HUES48 (cell line): ENCODE measurements at regions not wholly inside any gene's neighbourhood (a gene's known extent, or its start where the extent isn't known, plus 50 kb on each side); places are given as distances from the start of the nearest gene placed in this dataset.

Experiments
- H3K27ac ChIP-seq: one replicate; pipeline ENCODE4 v1.7.0; 2013; ENCODE audit warnings: low read depth, low read length, inconsistent platforms
- H3K27me3 ChIP-seq: 2 replicates; pipeline ENCODE4 v1.6.1; 2013; ENCODE audit warnings: mild to moderate bottlenecking, low read length; ENCODE audit not compliant: control insufficient read depth, insufficient read depth
- H3K36me3 ChIP-seq: 2 replicates; pipeline ENCODE4 v1.6.1; 2013; ENCODE audit warnings: low read length; ENCODE audit not compliant: control insufficient read depth, insufficient read depth
- H3K4me1 ChIP-seq: 2 replicates; pipeline ENCODE4 v1.6.1; 2013; ENCODE audit warnings: mild to moderate bottlenecking, low read length; ENCODE audit not compliant: control insufficient read depth, insufficient read depth
- H3K4me3 ChIP-seq: 2 replicates; pipeline ENCODE4 v1.5.1; 2013; ENCODE audit warnings: mild to moderate bottlenecking, low read depth, low read length
- H3K9ac ChIP-seq: 2 replicates; pipeline ENCODE4 v1.6.1; 2013; ENCODE audit warnings: mild to moderate bottlenecking, low read depth, low read length, moderate library complexity
- H3K9me3 ChIP-seq: 2 replicates; pipeline ENCODE4 v1.6.1; 2013; ENCODE audit warnings: low read length; ENCODE audit not compliant: control insufficient read depth, insufficient read depth

DNA sequence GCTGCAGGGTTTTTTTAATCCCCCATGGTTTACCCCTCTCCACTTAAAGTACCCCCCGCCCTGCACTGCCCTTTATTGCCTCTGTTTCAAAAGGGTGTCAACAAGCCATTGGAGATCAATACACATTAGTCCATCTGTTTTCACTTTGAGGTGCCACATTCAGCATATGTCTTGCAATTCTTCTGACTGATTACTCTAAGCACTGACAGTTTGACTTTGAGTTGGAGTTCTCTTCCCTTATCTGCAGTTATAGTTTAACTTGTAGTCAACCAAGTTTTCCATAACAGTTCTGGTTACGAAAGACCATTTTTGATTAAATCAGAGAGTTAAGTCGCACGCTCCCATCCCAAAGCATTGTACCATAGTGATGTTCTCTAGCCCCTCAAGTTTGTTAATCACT is 260.8 kb upstream of the TBX3 start:
- no peak overlapping the region for H3K27ac ChIP-seq

DNA sequence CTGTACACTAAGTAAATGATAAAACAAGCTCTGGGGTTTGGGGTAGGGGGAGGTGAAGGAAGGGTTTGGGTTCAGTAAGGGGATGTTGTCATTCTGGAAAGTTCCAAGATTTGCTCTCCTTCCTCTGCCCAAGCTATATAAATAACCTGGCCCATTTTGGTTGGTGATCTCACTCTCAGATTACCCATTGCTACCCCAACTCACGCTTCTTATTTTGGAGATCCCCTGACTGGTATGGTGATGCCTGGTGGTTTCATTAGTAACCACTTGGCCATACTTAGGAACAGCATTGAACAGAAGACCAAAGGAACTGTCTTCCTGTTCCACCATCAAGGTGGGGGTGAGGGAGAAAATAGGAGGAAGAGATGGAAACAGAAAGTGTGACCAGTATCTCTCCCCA is 259.6 kb upstream of the TBX3 start:
- Histone ChIP-seq H3K27ac (no peak overlapping the region), H3K27me3 (no peaks in the 10 kb centered on the region), H3K4me3 (no peak overlapping the region), H3K36me3 (no peaks in the 10 kb centered on the region), H3K9ac (no peak overlapping the region), H3K4me1 (no peaks in the 10 kb centered on the region), H3K9me3 (no peaks in the 10 kb centered on the region)

More for the DNA sequence above, 260.8 kb upstream of the TBX3 start:
- Histone ChIP-seq H3K4me3 (no peak overlapping the region), H3K9me3 (no peaks in the 10 kb centered on the region), H3K36me3 (no peaks in the 10 kb centered on the region), H3K9ac (no peak overlapping the region), H3K27me3 (no peaks in the 10 kb centered on the region), H3K4me1 (no peaks in the 10 kb centered on the region)

DNA sequence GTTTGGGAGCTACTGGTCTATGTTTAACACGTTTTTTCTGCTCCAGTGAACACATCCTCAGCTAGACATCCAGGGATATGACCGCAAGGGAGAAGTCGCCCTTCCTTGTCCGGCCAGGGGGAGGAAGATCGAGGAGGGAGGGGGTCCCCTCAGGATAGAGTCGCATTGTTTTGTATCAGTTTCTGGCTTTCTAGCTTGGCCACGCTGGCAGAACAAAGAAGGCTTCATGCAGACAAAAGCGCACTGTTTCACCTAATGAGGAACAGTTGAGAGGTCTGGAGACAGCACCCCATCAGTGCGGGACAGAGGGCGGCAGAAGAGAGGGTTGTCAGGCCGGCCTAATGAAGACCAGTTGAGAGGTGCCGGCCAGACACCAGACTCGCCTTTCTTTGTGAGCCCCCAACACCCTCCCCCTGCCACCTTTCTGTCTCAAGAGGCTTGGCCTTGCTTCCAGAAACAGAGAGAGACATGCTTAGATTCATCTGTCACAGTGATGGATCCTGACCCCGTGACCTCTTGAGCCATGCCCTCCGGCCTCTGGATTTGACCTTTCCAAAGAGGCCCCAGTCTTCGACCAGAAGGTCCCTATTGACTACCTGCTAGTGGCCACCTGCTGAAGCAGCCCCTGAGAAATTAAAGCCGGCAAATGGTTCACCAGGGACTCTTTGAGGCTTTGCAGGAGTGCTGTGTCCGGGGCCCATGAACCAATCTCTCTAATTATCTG is 254.7 kb upstream of the TBX3 start:
- no peak overlapping the region for H3K27ac ChIP-seq
- no peaks in the 10 kb centered on the region for H3K9me3 ChIP-seq
- H3K36me3 ChIP-seq = no peaks in the 10 kb centered on the region
- no peak overlapping the region for H3K4me3 ChIP-seq
- H3K4me1 ChIP-seq = no peaks in the 10 kb centered on the region
- no peak overlapping the region for H3K9ac ChIP-seq
- no peaks in the 10 kb centered on the region for H3K27me3 ChIP-seq

DNA sequence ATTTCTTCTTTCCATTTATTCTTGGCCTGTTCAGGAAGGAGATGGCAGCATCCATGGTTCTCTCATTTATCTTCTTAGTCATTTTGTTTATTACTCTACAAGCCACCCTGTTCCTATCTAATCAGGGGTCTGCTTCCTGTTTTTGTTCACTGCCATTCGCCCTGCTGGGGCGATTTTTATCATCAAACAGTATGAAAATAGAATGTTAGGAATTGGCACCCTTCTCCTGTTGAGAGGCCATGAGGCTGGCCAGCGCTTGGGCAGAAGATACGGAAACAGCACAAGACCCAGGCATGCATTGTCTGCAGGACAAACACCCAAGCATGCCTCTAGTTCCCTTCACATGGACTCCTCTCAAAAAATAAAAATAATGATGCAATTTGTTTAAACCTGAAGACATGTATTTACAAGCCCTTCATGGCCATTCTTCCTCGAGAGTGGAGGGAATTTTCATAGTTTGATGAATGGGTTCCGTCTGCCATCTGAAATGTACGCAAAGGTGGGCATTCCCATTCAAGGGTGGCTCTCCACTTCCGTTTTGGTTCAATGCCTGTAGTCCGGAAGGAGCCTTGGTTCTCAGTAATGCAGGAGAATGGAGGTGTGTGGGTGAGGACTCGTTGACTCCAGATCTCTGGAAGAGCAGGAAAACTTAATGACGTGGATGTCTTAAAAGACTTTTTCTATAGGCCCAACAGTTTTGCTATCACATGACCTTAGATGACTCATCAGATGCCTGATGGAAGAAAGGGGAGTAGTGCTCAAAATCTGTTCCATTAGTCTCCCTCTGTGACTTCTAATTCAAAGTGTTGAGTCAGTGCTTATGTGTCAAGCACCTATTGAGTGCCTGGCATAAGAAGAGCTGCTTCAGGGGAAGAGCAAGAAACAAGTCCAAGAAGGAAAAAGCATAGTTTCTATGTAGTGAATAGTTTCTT is 252.4 kb upstream of the TBX3 start:
- H3K9ac ChIP-seq = no peak overlapping the region
- H3K36me3 ChIP-seq = no peaks in the 10 kb centered on the region
- H3K27ac ChIP-seq = no peak overlapping the region

DNA sequence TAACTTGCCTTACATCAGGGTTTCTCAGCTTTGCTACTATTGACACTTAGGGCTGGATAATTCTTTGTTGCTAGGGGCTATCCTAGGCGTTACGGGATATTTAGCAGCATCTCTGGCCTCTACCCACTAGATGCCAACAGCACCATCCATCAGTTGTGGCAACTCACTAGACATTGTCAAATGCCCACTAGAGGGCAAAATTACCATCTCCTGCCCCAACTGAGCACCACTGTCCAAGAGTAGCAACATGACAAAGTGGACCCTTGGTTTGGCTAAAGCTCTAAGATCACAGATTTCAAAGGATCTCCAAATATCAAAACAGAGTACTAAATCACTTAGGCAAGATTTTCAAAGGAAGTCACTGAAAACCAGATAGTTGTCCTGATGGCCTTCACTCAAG is 251.7 kb upstream of the TBX3 start:
- Histone ChIP-seq H3K9ac (no peak overlapping the region), H3K9me3 (no peaks in the 10 kb centered on the region), H3K4me1 (no peaks in the 10 kb centered on the region), H3K27ac (no peak overlapping the region), H3K27me3 (no peaks in the 10 kb centered on the region), H3K36me3 (no peaks in the 10 kb centered on the region), H3K4me3 (no peak overlapping the region)

More for the DNA sequence above, 252.4 kb upstream of the TBX3 start:
- Histone ChIP-seq H3K4me1 (no peaks in the 10 kb centered on the region), H3K4me3 (no peak overlapping the region), H3K9me3 (no peaks in the 10 kb centered on the region), H3K27me3 (no peaks in the 10 kb centered on the region)

- H3K4me1 ChIP-seq = no peaks in the 10 kb centered on the region
- no peak overlapping the region for H3K27ac ChIP-seq
- no peaks in the 10 kb centered on the region for H3K9me3 ChIP-seq
- no peak overlapping the region for H3K9ac ChIP-seq
- H3K4me3 ChIP-seq = no peak overlapping the region
- no peaks in the 10 kb centered on the region for H3K27me3 ChIP-seq
- H3K36me3 ChIP-seq = no peaks in the 10 kb centered on the region
These were observed 249.6 kb upstream of the TBX3 start for GRCh38 chr12:114933428-114934160.

- H3K4me3 ChIP-seq = no peak overlapping the region
- no peaks in the 10 kb centered on the region for H3K9me3 ChIP-seq
- H3K27ac ChIP-seq = no peak overlapping the region
- H3K27me3 ChIP-seq = no peaks in the 10 kb centered on the region
- H3K4me1 ChIP-seq = no peaks in the 10 kb centered on the region
- no peaks in the 10 kb centered on the region for H3K36me3 ChIP-seq
- no peak overlapping the region for H3K9ac ChIP-seq
These were observed 248.8 kb upstream of the TBX3 start for GRCh38 chr12:114932806-114933205.

DNA sequence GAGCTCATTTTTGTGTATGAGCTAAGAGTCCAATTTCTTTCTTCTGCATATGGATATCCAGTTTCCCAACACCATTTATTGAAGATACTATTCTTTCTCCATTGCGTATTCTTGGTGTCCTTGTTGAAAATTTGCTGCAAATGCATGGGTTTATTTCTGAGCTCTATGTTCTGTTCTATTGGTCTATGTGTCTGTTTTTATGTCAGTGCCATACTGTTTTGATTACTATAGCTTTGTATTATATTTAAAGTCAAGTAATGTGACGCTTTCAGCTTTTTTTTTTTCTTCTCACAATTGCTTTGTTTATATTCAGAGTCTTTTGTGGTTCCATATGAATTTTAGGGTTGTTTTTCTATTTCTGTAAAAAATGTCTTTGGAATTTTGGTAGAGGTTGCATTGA is 247.1 kb upstream of the TBX3 start:
- H3K9me3 ChIP-seq = no peaks in the 10 kb centered on the region

DNA sequence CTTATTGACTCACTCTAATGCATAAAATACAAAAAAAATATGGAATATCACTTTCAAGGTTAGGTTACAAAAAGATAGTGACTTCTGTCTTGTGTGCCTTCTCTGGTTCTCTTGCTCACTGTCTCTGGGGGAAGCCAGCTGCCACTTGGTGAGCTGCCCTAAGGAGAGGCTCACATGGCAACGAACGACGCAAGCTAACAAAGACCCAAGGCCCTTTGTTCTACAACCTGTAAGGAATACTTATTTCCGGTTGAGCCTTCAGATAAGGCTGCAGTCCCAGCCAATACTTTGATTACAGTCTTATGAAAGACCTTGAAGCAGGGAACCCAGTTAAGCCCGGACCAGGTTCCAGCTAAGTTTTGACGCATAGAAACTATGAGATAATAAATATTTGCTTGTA is 242.4 kb upstream of the TBX3 start:
- Histone ChIP-seq H3K27me3 (no peaks in the 10 kb centered on the region), H3K27ac (no peak overlapping the region), H3K4me1 (no peaks in the 10 kb centered on the region), H3K36me3 (no peaks in the 10 kb centered on the region), H3K9me3 (no peaks in the 10 kb centered on the region), H3K4me3 (no peak overlapping the region), H3K9ac (no peak overlapping the region)

More for the DNA sequence above, 247.1 kb upstream of the TBX3 start:
- Histone ChIP-seq H3K36me3 (no peaks in the 10 kb centered on the region), H3K4me3 (no peak overlapping the region), H3K27me3 (no peaks in the 10 kb centered on the region), H3K9ac (no peak overlapping the region), H3K27ac (no peak overlapping the region), H3K4me1 (no peaks in the 10 kb centered on the region)

DNA sequence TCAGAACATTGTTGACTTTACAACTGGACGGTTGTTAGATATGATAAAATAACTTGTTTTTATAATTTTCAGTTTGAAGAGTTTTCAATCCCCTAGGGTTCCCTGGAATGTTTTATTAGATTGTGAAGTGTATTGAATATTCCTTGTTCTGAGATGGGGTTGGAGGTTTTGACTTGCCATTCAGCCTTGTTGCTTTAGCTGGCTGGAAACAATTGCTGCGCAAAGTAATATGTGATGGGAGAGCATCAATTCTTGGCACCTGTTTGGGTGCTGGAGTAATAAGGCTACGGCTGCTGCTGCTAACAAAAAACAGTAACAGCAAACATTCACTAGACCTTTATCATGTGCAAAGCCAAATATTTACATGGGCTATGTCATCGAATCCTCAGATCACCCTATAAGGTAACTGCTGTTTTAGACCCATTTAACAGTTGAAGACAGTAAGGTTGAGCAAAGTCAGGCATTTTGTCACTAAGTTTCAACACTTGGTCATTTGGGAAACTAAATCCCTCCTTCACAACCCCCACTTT is 241.0 kb upstream of the TBX3 start:
- Histone ChIP-seq H3K4me3 (no peak overlapping the region), H3K9ac (no peak overlapping the region), H3K4me1 (no peaks in the 10 kb centered on the region), H3K27me3 (no peaks in the 10 kb centered on the region), H3K9me3 (no peaks in the 10 kb centered on the region), H3K27ac (no peak overlapping the region), H3K36me3 (no peaks in the 10 kb centered on the region)
